WTC11 (cell line): ENCODE measurements at regions not wholly inside any gene's neighbourhood (a gene's known extent, or its start where the extent isn't known, plus 50 kb on each side); places are given as distances from the start of the nearest gene placed in this dataset.

Experiments used
- ATAC-seq: fragments of 200-7000 bp; cut with Tn5 transposase; 2 replicates; pipeline ENCODE4 v1.10.0; 2021; ENCODE audit warnings: mild to moderate bottlenecking, moderate library complexity
- CTCF ChIA-PET: fragments of 300-600 bp; sonication (Branson Sonifier 250); formaldehyde crosslinking; loops from one replicate; lab custom pipeline; 2021; ENCODE audit warnings: antibody characterized with exemption; lab: Charles Lee
- POLR2A ChIA-PET: fragments of 350-600 bp; sonication (Branson Sonifier 250); formaldehyde crosslinking; loops from one replicate; lab custom pipeline; 2021; ENCODE audit warnings: antibody characterized with exemption; lab: Charles Lee
- DNase-seq: peaks from one replicate; pipeline ENCODE4 v3.0.0; 2021; ENCODE audit warnings: low spot score
- H3K27ac Mint-ChIP-seq: 2 replicates; pipeline ENCODE4 v1.8.0; 2021; ENCODE audit warnings: mixed read lengths
- H3K27me3 Mint-ChIP-seq: 2 replicates; pipeline ENCODE4 v1.8.0; 2021; ENCODE audit warnings: low read depth, mild to moderate bottlenecking, moderate library complexity, mixed read lengths
- H3K36me3 Mint-ChIP-seq: 2 replicates; pipeline ENCODE4 v1.8.0; 2021; ENCODE audit warnings: mixed read lengths
- H3K4me1 Mint-ChIP-seq: 2 replicates; pipeline ENCODE4 v1.8.0; 2022; ENCODE audit warnings: mixed read lengths
- H3K4me3 Mint-ChIP-seq: 2 replicates; pipeline ENCODE4 v1.8.0; 2021; ENCODE audit warnings: mild to moderate bottlenecking, moderate library complexity, mixed read lengths
- H3K9me3 Mint-ChIP-seq: 2 replicates; pipeline ENCODE4 v1.8.0; 2021; ENCODE audit warnings: mixed read lengths
- CREM ChIP-seq: sonication (generic); formaldehyde crosslinking; IDR thresholded peaks from 2 replicates; pipeline ENCODE4 v1.8.1; 2022; ENCODE audit warnings: mild to moderate bottlenecking, missing genetic modification reagents, moderate library complexity
- E2F5 ChIP-seq: sonication (generic); formaldehyde crosslinking; IDR thresholded peaks from 2 replicates; pipeline ENCODE4 v1.8.1; 2022; ENCODE audit warnings: mild to moderate bottlenecking, moderate library complexity, missing genetic modification reagents
- ERG ChIP-seq: fragments of 250-450 bp; sonication (Bioruptor Pico); IDR thresholded peaks from 2 replicates; pipeline ENCODE4 v1.8.0; 2021; ENCODE audit warnings: mild to moderate bottlenecking
- ESRRA ChIP-seq: sonication (generic); formaldehyde crosslinking; IDR thresholded peaks from 2 replicates; pipeline ENCODE4 v1.8.1; 2022; ENCODE audit warnings: mild to moderate bottlenecking, missing genetic modification reagents, borderline replicate concordance
- GRHL2 ChIP-seq: fragments of 250-450 bp; sonication (Bioruptor Pico); IDR thresholded peaks from 2 replicates; pipeline ENCODE4 v1.8.0; 2022; ENCODE audit warnings: mild to moderate bottlenecking, moderate library complexity; ENCODE audit not compliant: insufficient replicate concordance, severe bottlenecking
- NR3C1 ChIP-seq: sonication (generic); formaldehyde crosslinking; conservative IDR thresholded peaks from 2 replicates; pipeline ENCODE4 v1.8.1; 2023; ENCODE audit warnings: low read depth, mild to moderate bottlenecking, missing genetic modification reagents
- TCF7 ChIP-seq: sonication (generic); formaldehyde crosslinking; IDR thresholded peaks from 2 replicates; pipeline ENCODE4 v1.8.0; 2022; ENCODE audit warnings: mild to moderate bottlenecking, low read depth, missing genetic modification reagents, moderate library complexity
- ZNF317 ChIP-seq: sonication (generic); formaldehyde crosslinking; IDR thresholded peaks from 2 replicates; pipeline ENCODE4 v1.8.1; 2023; ENCODE audit warnings: low read depth, mild to moderate bottlenecking, moderate library complexity, missing genetic modification reagents, borderline replicate concordance
- ZNF425 ChIP-seq: fragments of 250-450 bp; sonication (Bioruptor Pico); conservative IDR thresholded peaks from 2 replicates; pipeline ENCODE4 v1.9.0; 2021; ENCODE audit warnings: mild to moderate bottlenecking
- TF ChIP-seq, protein P1 (sequence below): sonication (generic); formaldehyde crosslinking; IDR thresholded peaks from 2 replicates; pipeline ENCODE4 v1.8.1; 2023; ENCODE audit warnings: mild to moderate bottlenecking, missing genetic modification reagents, borderline replicate concordance
- TF ChIP-seq, protein P2 (sequence below): sonication (generic); formaldehyde crosslinking; IDR thresholded peaks from 2 replicates; pipeline ENCODE4 v1.8.0; 2023; ENCODE audit warnings: missing genetic modification reagents
- TF ChIP-seq, protein P3 (sequence below): sonication (generic); formaldehyde crosslinking; IDR thresholded peaks from 2 replicates; pipeline ENCODE4 v1.8.1; 2022; ENCODE audit warnings: mild to moderate bottlenecking, missing genetic modification reagents, moderate library complexity, borderline replicate concordance
- TF ChIP-seq, protein P4 (sequence below): sonication (generic); formaldehyde crosslinking; IDR thresholded peaks from 2 replicates; pipeline ENCODE4 v1.8.1; 2023; ENCODE audit warnings: mild to moderate bottlenecking, missing genetic modification reagents, moderate library complexity

GRCh38 chr6:15997586-15998388 lies 131.1 kb upstream of the MYLIP start (continued):
- TF ChIP-seq, protein P1, sequence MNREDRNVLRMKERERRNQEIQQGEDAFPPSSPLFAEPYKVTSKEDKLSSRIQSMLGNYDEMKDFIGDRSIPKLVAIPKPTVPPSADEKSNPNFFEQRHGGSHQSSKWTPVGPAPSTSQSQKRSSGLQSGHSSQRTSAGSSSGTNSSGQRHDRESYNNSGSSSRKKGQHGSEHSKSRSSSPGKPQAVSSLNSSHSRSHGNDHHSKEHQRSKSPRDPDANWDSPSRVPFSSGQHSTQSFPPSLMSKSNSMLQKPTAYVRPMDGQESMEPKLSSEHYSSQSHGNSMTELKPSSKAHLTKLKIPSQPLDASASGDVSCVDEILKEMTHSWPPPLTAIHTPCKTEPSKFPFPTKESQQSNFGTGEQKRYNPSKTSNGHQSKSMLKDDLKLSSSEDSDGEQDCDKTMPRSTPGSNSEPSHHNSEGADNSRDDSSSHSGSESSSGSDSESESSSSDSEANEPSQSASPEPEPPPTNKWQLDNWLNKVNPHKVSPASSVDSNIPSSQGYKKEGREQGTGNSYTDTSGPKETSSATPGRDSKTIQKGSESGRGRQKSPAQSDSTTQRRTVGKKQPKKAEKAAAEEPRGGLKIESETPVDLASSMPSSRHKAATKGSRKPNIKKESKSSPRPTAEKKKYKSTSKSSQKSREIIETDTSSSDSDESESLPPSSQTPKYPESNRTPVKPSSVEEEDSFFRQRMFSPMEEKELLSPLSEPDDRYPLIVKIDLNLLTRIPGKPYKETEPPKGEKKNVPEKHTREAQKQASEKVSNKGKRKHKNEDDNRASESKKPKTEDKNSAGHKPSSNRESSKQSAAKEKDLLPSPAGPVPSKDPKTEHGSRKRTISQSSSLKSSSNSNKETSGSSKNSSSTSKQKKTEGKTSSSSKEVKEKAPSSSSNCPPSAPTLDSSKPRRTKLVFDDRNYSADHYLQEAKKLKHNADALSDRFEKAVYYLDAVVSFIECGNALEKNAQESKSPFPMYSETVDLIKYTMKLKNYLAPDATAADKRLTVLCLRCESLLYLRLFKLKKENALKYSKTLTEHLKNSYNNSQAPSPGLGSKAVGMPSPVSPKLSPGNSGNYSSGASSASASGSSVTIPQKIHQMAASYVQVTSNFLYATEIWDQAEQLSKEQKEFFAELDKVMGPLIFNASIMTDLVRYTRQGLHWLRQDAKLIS: no peak
- TF ChIP-seq ERG (CRISPR knock-in tag): no peak
- TF ChIP-seq ZNF425 (CRISPR knock-in tag): no peak
- TF ChIP-seq, protein P2, sequence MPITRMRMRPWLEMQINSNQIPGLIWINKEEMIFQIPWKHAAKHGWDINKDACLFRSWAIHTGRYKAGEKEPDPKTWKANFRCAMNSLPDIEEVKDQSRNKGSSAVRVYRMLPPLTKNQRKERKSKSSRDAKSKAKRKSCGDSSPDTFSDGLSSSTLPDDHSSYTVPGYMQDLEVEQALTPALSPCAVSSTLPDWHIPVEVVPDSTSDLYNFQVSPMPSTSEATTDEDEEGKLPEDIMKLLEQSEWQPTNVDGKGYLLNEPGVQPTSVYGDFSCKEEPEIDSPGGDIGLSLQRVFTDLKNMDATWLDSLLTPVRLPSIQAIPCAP (CRISPR knock-in tag): no peak
- TF ChIP-seq, protein P3, sequence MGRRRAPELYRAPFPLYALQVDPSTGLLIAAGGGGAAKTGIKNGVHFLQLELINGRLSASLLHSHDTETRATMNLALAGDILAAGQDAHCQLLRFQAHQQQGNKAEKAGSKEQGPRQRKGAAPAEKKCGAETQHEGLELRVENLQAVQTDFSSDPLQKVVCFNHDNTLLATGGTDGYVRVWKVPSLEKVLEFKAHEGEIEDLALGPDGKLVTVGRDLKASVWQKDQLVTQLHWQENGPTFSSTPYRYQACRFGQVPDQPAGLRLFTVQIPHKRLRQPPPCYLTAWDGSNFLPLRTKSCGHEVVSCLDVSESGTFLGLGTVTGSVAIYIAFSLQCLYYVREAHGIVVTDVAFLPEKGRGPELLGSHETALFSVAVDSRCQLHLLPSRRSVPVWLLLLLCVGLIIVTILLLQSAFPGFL (CRISPR knock-in tag): no peak
- no peak for TF ChIP-seq NR3C1
- no peak for TF ChIP-seq TCF7
- TF ChIP-seq E2F5: no peak
- TF ChIP-seq ZNF317: no peak
- no peak for TF ChIP-seq CREM (CRISPR knock-in tag)
- TF ChIP-seq GRHL2 (CRISPR knock-in tag): no peak
- TF ChIP-seq ESRRA (CRISPR knock-in tag): no peak

GRCh38 chr6:15996030-15996429 lies 132.9 kb upstream of the MYLIP start:
- TF ChIP-seq, protein P4, sequence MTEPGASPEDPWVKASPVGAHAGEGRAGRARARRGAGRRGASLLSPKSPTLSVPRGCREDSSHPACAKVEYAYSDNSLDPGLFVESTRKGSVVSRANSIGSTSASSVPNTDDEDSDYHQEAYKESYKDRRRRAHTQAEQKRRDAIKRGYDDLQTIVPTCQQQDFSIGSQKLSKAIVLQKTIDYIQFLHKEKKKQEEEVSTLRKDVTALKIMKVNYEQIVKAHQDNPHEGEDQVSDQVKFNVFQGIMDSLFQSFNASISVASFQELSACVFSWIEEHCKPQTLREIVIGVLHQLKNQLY (CRISPR knock-in tag): no peak
- no peak overlapping the region for H3K4me3 Mint-ChIP-seq
- H3K27ac Mint-ChIP-seq: no peak overlapping the region
- DNase-seq (no peak), ATAC-seq (no peak)
- no peaks in the 10 kb centered on the region for H3K36me3 Mint-ChIP-seq
- ChIA-PET POLR2A (no interaction called here), CTCF (interaction anchor here (1.7 kb wide), 1 partner anchor 133 kb away, joined by 4 read pairs; the partner anchor contains the start of gene MYLIP)
- H3K27me3 Mint-ChIP-seq: no peaks in the 10 kb centered on the region; the same call in 1 of the 2 replicates
- H3K4me1 Mint-ChIP-seq: peaks cover 32% of the 10 kb centered on the region
- peaks cover 6% of the 10 kb centered on the region for H3K9me3 Mint-ChIP-seq
